ENCODE measurements at regions not wholly inside any gene's neighbourhood (a gene's known extent, or its start where the extent isn't known, plus 50 kb on each side); places are given as distances from the start of the nearest gene placed in this dataset.

DNA sequence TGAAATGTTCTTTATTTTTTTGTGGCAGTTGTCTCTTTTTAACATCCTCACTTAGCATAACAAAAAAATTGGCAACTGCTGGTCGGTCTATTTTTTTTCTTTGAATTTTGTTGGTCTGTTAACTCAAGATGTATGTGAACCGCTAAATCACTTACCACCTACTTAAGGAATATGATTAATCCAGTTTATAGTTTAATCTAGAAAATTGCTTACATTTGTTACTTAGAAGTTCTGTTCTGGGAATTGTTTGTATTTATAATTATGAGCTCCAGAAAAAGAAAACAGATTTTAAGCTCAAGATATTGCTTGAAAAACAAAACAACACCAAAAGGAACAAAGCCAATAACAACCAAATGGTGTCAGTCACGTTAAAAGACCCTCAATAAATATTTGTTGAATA lies 66.1 kb upstream of the KLHL13 start:
- Histone ChIP-seq H3K9me1 (ENCODE audit: control insufficient read depth, insufficient read depth, low read length) (no peaks in the 10 kb centered on the region), H3K9ac (ENCODE audit: insufficient read depth in 1 of 2, low read depth in 2 of 2, low read length in 2 of 2) (no peak overlapping the region), H3K36me3 (ENCODE audit: control insufficient read depth, insufficient read depth, low read length) (no peaks in the 10 kb centered on the region), H3K9me3 (replicated peaks; ENCODE audit: control insufficient read depth, insufficient read depth, low read depth, low read length) (no peaks in the 10 kb centered on the region), H3K4me1 (replicated peaks in 1 of 2; ENCODE audit: control insufficient read depth in 2 of 2, insufficient read depth in 2 of 2, low read length in 2 of 2) (no peaks in the 10 kb centered on the region), H3K27me3 (ENCODE audit: control insufficient read depth in 2 of 2, insufficient read depth in 2 of 2, low read length in 2 of 2) (no peaks in the 10 kb centered on the region), H2AFZ (ENCODE audit: low read depth, low read length) (no peak overlapping the region), H3K4me2 (ENCODE audit: insufficient read depth, low read length) (no peak overlapping the region), H4K20me1 (replicated peaks; ENCODE audit: control insufficient read depth, insufficient read depth, low read length) (no peaks in the 10 kb centered on the region), H3K4me3 (no peak overlapping the region), H3K79me2 (ENCODE audit: control insufficient read depth, insufficient read depth, low read length) (no peaks in the 10 kb centered on the region), H3K27ac (ENCODE audit: extremely low read depth, low read depth, low read length) (no peak overlapping the region)
- FAIRE-seq (no peak), DNase-seq (ENCODE audit: extremely low read depth in 1 of 4, low spot score in 3 of 4) (no peak), ATAC-seq (no peak)
- ChIA-PET POLR2A (no interaction called here), CTCF (ENCODE audit: low intra/inter-chr PET ratio) (no interaction called here)
- intact Hi-C loops (cut with micrococcal nuclease) (no loop called here), in situ Hi-C loops (cut with MboI) (no loop called here)
- TF ChIP-seq ZSCAN32 (CRISPR knock-in tag; IDR thresholded peaks at IDR 0.05) = no peak
- TF ChIP-seq FOSL1 (tag; conservative IDR thresholded peaks at IDR 0.05) = no peak
- no peak for TF ChIP-seq LARP7 (IDR thresholded peaks at IDR 0.05)
- no peak for TF ChIP-seq ZNF445 (CRISPR knock-in tag; IDR thresholded peaks at IDR 0.05; ENCODE audit: low read depth)
- TF ChIP-seq KDM1A (IDR thresholded peaks at IDR 0.05) = no peak
- TF ChIP-seq SETDB1 (IDR thresholded peaks at IDR 0.05; ENCODE audit: low read length) = no peak
- TF ChIP-seq ZBTB34 (CRISPR knock-in tag; IDR thresholded peaks at IDR 0.05) = no peak
- no peak for TF ChIP-seq ZKSCAN3 (CRISPR knock-in tag; IDR thresholded peaks at IDR 0.05)
- TF ChIP-seq ZNF589 (CRISPR knock-in tag; IDR thresholded peaks at IDR 0.05; ENCODE audit: low read depth) = no peak
- no peak for TF ChIP-seq PHF21A (IDR thresholded peaks at IDR 0.05; ENCODE audit: borderline replicate concordance, low read depth)
- TF ChIP-seq BDP1 (IDR thresholded peaks at IDR 0.05; ENCODE audit: insufficient read depth, insufficient read length) = no peak
- no peak for TF ChIP-seq ZNF717 (CRISPR knock-in tag; IDR thresholded peaks at IDR 0.05)
- TF ChIP-seq ESRRB (CRISPR knock-in tag; IDR thresholded peaks at IDR 0.05; ENCODE audit: borderline replicate concordance) = no peak
- no peak for TF ChIP-seq KDM5B (IDR thresholded peaks at IDR 0.05; ENCODE audit: insufficient replicate concordance, low read depth, low read length)
- TF ChIP-seq FUS (optimal IDR thresholded peaks at IDR 0.05; ENCODE audit: low read depth, low read length) = no peak
- TF ChIP-seq, protein P1, sequence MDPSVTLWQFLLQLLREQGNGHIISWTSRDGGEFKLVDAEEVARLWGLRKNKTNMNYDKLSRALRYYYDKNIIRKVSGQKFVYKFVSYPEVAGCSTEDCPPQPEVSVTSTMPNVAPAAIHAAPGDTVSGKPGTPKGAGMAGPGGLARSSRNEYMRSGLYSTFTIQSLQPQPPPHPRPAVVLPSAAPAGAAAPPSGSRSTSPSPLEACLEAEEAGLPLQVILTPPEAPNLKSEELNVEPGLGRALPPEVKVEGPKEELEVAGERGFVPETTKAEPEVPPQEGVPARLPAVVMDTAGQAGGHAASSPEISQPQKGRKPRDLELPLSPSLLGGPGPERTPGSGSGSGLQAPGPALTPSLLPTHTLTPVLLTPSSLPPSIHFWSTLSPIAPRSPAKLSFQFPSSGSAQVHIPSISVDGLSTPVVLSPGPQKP (CRISPR knock-in tag; IDR thresholded peaks at IDR 0.05) = no peak
- BruUV-seq (replicated peaks) = no TSS peak
- WGBS (ENCODE audit: insufficient coverage, low coverage, missing lambda C conversion rate) = 6% methylated on average over 3 of the region's 3 CpGs
